Thyroid gland (tissue), 4 donors: ENCODE measurements at regions not wholly inside any gene's neighbourhood (a gene's known extent, or its start where the extent isn't known, plus 50 kb on each side); places are given as distances from the start of the nearest gene placed in this dataset.

Experiments
- DNase-seq, 2 donors: peaks; one replicate each; pipeline ENCODE4 v3.0.0-alpha.2; 2019
- H3K27ac ChIP-seq, 3 donors: fragments of 200-600 bp; sonication (generic); 1 replicate in 2 of 3; 2 replicates in 1 of 3; pipeline ENCODE4 v1.5.1; 2016 to 2019; ENCODE audit warnings: mild to moderate bottlenecking in 1 of 3, moderate library complexity in 1 of 3
- H3K27me3 ChIP-seq: fragments of 200-600 bp; sonication (generic); one replicate; pipeline ENCODE4 v1.5.1; 2019
- H3K36me3 ChIP-seq, 2 donors: fragments of 200-600 bp; sonication (generic); one replicate each; pipeline ENCODE4 v1.5.1; 2016 to 2019
- H3K4me1 ChIP-seq, 2 donors: fragments of 200-600 bp; sonication (generic); one replicate each; pipeline ENCODE4 v1.5.1; 2017 to 2019
- H3K4me3 ChIP-seq, 3 donors: fragments of 200-600 bp; sonication (generic); replicated peaks in 1 of 3; 1 replicate in 2 of 3; 2 replicates in 1 of 3; pipeline ENCODE4 v1.5.1; 2016; ENCODE audit warnings: mild to moderate bottlenecking in 1 of 3
- H3K9me3 ChIP-seq: fragments of 200-600 bp; sonication (generic); one replicate; pipeline ENCODE4 v1.5.1; 2017
- POLR2A ChIP-seq, 2 donors: fragments of 450-650 bp; IDR thresholded peaks; one replicate each; pipeline ENCODE4 v1.6.1; 2017; ENCODE audit warnings: antibody characterized with exemption in 2 of 2, mild to moderate bottlenecking in 2 of 2, moderate library complexity in 1 of 2
- WGBS, 2 donors: methylation state at CpG; one replicate each; pipeline ENCODE4 v1.1.5; 2017; 5-methylcytosine and 5-hydroxymethylcytosine counted together
- intact Hi-C: fragments of 100-400 bp; cut with DNase I; formaldehyde crosslinking; loops from one replicate; pipeline ENCODE4 v1.15.1; 2023
- TF ChIP-seq, protein P1 (sequence below), 6 experiments: fragments of 200-600 bp in 3 of 6; fragments of 450-650 bp in 3 of 6; sonication (generic) in 3 of 6; IDR thresholded peaks; one replicate each; pipeline ENCODE4 v1.5.1; 2016 to 2019; ENCODE audit warnings: antibody characterized with exemption in 6 of 6, mild to moderate bottlenecking in 2 of 6, inconsistent platforms in 1 of 6, moderate library complexity in 1 of 6

DNA sequence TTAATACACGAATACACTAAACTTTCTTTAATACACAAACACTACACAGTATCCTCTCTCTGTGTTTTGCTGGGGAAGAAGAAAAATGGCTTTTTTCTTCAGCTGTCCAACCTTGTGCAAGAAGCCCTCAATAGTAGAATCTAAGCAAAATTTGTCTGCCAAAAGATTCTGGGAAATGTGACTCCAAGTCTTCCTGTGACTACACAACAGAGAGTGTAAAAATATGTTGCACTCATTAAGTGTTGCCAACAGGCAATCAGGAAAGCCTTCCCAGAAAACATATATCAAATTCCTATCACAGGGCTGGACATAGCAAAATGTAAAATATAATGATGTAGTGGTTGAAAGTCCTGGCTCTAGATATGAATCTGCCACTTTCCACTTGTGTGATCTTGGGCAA, 825.1 kb upstream of the ZWINT start:
- intact Hi-C loops, result no loop called here
- TF ChIP-seq POLR2A (IDR thresholded peaks at IDR 0.05), result no peak
- TF ChIP-seq, protein P1, sequence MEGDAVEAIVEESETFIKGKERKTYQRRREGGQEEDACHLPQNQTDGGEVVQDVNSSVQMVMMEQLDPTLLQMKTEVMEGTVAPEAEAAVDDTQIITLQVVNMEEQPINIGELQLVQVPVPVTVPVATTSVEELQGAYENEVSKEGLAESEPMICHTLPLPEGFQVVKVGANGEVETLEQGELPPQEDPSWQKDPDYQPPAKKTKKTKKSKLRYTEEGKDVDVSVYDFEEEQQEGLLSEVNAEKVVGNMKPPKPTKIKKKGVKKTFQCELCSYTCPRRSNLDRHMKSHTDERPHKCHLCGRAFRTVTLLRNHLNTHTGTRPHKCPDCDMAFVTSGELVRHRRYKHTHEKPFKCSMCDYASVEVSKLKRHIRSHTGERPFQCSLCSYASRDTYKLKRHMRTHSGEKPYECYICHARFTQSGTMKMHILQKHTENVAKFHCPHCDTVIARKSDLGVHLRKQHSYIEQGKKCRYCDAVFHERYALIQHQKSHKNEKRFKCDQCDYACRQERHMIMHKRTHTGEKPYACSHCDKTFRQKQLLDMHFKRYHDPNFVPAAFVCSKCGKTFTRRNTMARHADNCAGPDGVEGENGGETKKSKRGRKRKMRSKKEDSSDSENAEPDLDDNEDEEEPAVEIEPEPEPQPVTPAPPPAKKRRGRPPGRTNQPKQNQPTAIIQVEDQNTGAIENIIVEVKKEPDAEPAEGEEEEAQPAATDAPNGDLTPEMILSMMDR (IDR thresholded peaks at IDR 0.05), result no peak
- Histone ChIP-seq H3K9me3 (no peaks in the 10 kb centered on the region), H3K36me3 (no peaks in the 10 kb centered on the region), H3K4me3 (no peak overlapping the region), H3K4me1 (no peaks in the 10 kb centered on the region), H3K27ac (no peak overlapping the region), H3K27me3 (no peaks in the 10 kb centered on the region)
- WGBS, 2 donors, result 79 to 86% methylated on average over 1 of the region's 1 CpG
- DNase-seq, result no peak

GRCh38 chr10:57169597-57169996, 808.5 kb upstream of the ZWINT start:
- H3K4me3 ChIP-seq, result no peak overlapping the region
- no peak for TF ChIP-seq POLR2A (IDR thresholded peaks at IDR 0.05)
- TF ChIP-seq, protein P1 (IDR thresholded peaks at IDR 0.05), result no peak
- H3K27ac ChIP-seq, result no peak overlapping the region
- no peaks in the 10 kb centered on the region for H3K4me1 ChIP-seq
- no peak for DNase-seq
- H3K27me3 ChIP-seq, result no peaks in the 10 kb centered on the region
- H3K36me3 ChIP-seq, result no peaks in the 10 kb centered on the region
- 0% methylated on average over 1 of the region's 1 CpG for WGBS, 2 donors
- H3K9me3 ChIP-seq, result no peaks in the 10 kb centered on the region
- intact Hi-C loops, result no loop called here

DNA sequence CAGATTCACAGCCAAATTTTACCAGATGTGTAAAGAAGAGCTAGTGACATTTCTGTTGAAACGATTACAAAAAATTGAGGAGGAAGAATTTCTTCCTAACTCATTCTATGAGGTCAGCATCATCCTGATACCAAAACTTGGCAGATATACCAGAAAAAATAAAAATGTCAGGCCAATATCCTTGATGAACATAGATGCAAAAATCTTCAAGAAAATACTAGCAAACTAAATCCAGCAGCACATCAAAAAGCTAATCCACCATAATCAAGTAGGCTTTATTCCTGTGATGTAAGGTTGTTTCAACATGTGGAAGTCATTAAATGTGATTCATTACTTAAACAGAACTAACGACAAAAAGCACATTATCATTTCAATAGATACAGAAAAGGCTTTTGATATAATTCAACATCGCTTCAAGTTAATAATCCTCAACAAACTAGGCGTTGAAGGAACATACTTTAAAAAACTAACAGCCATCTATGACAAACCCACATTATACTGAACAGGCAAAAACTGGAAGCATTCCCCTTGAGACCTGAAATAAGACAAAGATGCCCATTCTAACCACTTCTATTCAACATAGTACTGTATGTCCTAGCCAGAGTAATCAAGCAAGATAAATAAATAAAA, 807.7 kb upstream of the ZWINT start:
- no peak for TF ChIP-seq POLR2A (IDR thresholded peaks at IDR 0.05)
- TF ChIP-seq, protein P1 (IDR thresholded peaks at IDR 0.05), result no peak
- H3K36me3 ChIP-seq, result no peaks in the 10 kb centered on the region
- H3K9me3 ChIP-seq, result no peaks in the 10 kb centered on the region
- intact Hi-C loops, result no loop called here
- WGBS, 2 donors, result 71 to 76% methylated on average over 4 of the region's 4 CpGs
- H3K27me3 ChIP-seq, result no peaks in the 10 kb centered on the region
- DNase-seq, result no peak
- H3K27ac ChIP-seq, result no peak overlapping the region
- H3K4me1 ChIP-seq, result no peaks in the 10 kb centered on the region
- no peak overlapping the region for H3K4me3 ChIP-seq

DNA sequence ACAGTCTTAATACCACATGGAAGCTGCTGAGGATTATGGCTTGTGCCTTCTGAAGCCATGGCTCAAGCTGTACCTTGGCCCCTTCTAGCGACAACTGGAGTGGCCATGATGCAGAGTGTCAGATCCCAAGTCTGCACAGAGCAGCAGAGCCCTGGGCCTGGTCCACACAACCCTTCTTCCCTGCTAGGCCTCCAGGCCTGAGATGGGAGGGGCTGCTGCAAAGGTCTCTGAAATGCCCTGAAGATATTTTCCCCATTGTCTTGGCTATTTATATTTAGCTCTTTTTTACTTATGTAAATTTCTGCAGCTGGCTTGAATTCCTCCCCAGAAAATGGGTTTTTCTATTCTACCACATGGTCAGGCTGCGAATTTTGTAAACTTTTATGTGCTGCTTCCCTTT, 804.6 kb upstream of the ZWINT start:
- no peak for TF ChIP-seq POLR2A (IDR thresholded peaks at IDR 0.05)
- TF ChIP-seq, protein P1 (IDR thresholded peaks at IDR 0.05), result no peak
- H3K36me3 ChIP-seq, result no peaks in the 10 kb centered on the region
- no peak for DNase-seq
- no peak overlapping the region for H3K4me3 ChIP-seq
- H3K27ac ChIP-seq, result no peak overlapping the region
- 83 to 94% methylated on average over 2 of the region's 2 CpGs for WGBS, 2 donors
- H3K9me3 ChIP-seq, result no peaks in the 10 kb centered on the region
- intact Hi-C loops, result no loop called here
- no peaks in the 10 kb centered on the region for H3K4me1 ChIP-seq
- H3K27me3 ChIP-seq, result no peaks in the 10 kb centered on the region

DNA sequence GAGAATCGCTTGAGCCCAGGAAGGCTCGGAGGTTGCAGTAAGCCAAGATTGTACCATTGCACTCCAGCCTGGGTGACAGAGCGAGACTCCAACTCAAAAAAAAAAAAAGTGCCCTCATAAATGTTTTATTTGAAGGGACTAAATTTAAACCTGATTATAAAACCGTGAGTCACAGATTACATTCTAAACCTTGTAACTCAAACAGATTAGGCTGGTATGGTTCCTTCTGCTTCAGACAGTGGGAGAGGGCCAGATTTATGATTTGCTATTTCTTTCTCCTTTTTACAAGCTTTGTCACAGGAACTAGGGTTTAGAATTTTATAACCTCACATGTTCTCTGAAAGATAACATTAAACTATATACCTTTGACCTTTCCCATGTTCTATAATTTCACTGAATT, 801.2 kb upstream of the ZWINT start:
- 86 to 92% methylated on average over 4 of the region's 4 CpGs for WGBS, 2 donors
- Histone ChIP-seq H3K36me3 (no peaks in the 10 kb centered on the region), H3K9me3 (no peaks in the 10 kb centered on the region), H3K4me1 (no peaks in the 10 kb centered on the region), H3K27me3 (no peaks in the 10 kb centered on the region), H3K4me3 (no peak overlapping the region), H3K27ac (no peak overlapping the region)
- DNase-seq, result no peak
- intact Hi-C loops, result no loop called here
- TF ChIP-seq, protein P1 (IDR thresholded peaks at IDR 0.05), result no peak
- no peak for TF ChIP-seq POLR2A (IDR thresholded peaks at IDR 0.05)
